Astrocyte (in vitro differentiated cells and primary cell): ENCODE measurements at regions not wholly inside any gene's neighbourhood (a gene's known extent, or its start where the extent isn't known, plus 50 kb on each side); places are given as distances from the start of the nearest gene placed in this dataset.

Source experiments
- DNase-seq: peaks from one replicate; pipeline ENCODE4 v3.0.0-alpha.2; 2010; ENCODE audit warnings: low read depth
- FAIRE-seq: peaks from 2 replicates; lab custom pipeline; 2011; peaks lifted over from hg19 to GRCh38; lab: Jason Lieb, UNC
- H2AFZ ChIP-seq: 2 replicates; pipeline ENCODE4 v1.6.0; 2012; ENCODE audit warnings: low read depth, low read length, inconsistent platforms
- H3K27ac ChIP-seq: 2 replicates; pipeline ENCODE4 v1.5.1; 2011; ENCODE audit warnings: low read depth, low read length, inconsistent platforms
- H3K27me3 ChIP-seq: 2 replicates; pipeline ENCODE4 v1.6.0; 2011; ENCODE audit warnings: low read length, inconsistent platforms; ENCODE audit not compliant: insufficient read depth
- H3K36me3 ChIP-seq: 2 replicates; pipeline ENCODE4 v1.5.1; 2011; ENCODE audit warnings: low read length, inconsistent platforms; ENCODE audit not compliant: insufficient read depth
- H3K4me1 ChIP-seq: 2 replicates; pipeline ENCODE4 v1.5.1; 2011; ENCODE audit warnings: low read length, inconsistent platforms; ENCODE audit not compliant: insufficient read depth
- H3K4me2 ChIP-seq: 2 replicates; pipeline ENCODE4 v1.6.0; 2012; ENCODE audit warnings: low read length, inconsistent platforms
- H3K4me3 ChIP-seq: 2 replicates; pipeline ENCODE4 v1.5.1; 2011; ENCODE audit warnings: low read depth, mild to moderate bottlenecking, low read length, inconsistent platforms; ENCODE audit not compliant: insufficient read depth
- H3K79me2 ChIP-seq: 2 replicates; pipeline ENCODE4 v1.6.0; 2012; ENCODE audit warnings: mild to moderate bottlenecking, low read length, inconsistent platforms; ENCODE audit not compliant: insufficient read depth
- H3K9ac ChIP-seq: 2 replicates; pipeline ENCODE4 v1.6.0; 2012; ENCODE audit warnings: mild to moderate bottlenecking, low read length, inconsistent platforms
- H3K9me3 ChIP-seq: 2 replicates; pipeline ENCODE4 v1.5.1; 2012; ENCODE audit warnings: low read depth, mild to moderate bottlenecking, low read length, inconsistent platforms; ENCODE audit not compliant: insufficient read depth
- H4K20me1 ChIP-seq: 2 replicates; pipeline ENCODE4 v1.6.0; 2012; ENCODE audit warnings: low read length, inconsistent platforms; ENCODE audit not compliant: insufficient read depth
- H3K27ac Mint-ChIP-seq: one replicate; pipeline ENCODE4 v1.8.0; 2021; ENCODE audit warnings: mild to moderate bottlenecking, mixed read lengths; ENCODE audit not compliant: unreplicated experiment
- H3K27me3 Mint-ChIP-seq: one replicate; pipeline ENCODE4 v1.8.0; 2021; ENCODE audit warnings: low read depth, mixed read lengths; ENCODE audit not compliant: unreplicated experiment
- H3K36me3 Mint-ChIP-seq: one replicate; pipeline ENCODE4 v1.8.0; 2021; ENCODE audit warnings: low read depth, mixed read lengths; ENCODE audit not compliant: unreplicated experiment
- H3K4me1 Mint-ChIP-seq: one replicate; pipeline ENCODE4 v1.8.0; 2021; ENCODE audit warnings: low read depth, mixed read lengths; ENCODE audit not compliant: unreplicated experiment
- H3K4me3 Mint-ChIP-seq: one replicate; pipeline ENCODE4 v1.8.0; 2021; ENCODE audit warnings: mild to moderate bottlenecking, moderate library complexity, mixed read lengths; ENCODE audit not compliant: unreplicated experiment
- H3K9me3 Mint-ChIP-seq: one replicate; pipeline ENCODE4 v1.8.0; 2021; ENCODE audit warnings: mild to moderate bottlenecking, mixed read lengths; ENCODE audit not compliant: unreplicated experiment
- EZH2 ChIP-seq: IDR thresholded peaks from 2 replicates; pipeline ENCODE4 v1.6.1; 2012; ENCODE audit warnings: mild to moderate bottlenecking, low read length, inconsistent platforms; ENCODE audit not compliant: insufficient read depth
- TF ChIP-seq, protein P1 (sequence below): IDR thresholded peaks from 2 replicates; pipeline ENCODE4 v1.5.1; 2011; ENCODE audit warnings: low read depth, mild to moderate bottlenecking, inconsistent platforms, low read length, moderate library complexity; ENCODE audit not compliant: insufficient read depth

DNA sequence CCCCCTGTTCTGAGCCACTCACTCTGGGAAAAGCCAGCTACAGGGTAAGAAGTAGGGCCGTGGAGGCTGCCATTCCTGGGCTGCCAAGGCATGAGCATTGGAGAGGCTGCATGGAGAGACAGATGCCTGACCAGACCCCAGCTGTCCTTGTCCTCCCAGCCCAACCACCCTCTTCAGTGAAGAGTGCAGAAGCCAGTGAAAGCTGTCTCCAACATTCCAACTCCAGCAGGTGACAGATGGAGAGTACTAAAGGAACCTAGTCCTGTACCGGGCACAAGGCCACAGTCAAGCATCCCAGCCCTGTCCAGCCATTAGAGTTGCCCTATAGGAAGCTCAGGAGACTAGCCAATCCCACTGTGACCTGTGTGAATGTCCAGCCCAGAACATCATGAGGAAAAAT lies 165.1 kb downstream of the DIRAS2 start:
- Mint-ChIP-seq H3K27me3 (peaks cover 2% of the 10 kb centered on the region), H3K36me3 (no peaks in the 10 kb centered on the region), H3K27ac (no peak overlapping the region), H3K4me3 (no peak overlapping the region), H3K9me3 (peaks cover 2% of the 10 kb centered on the region), H3K4me1 (no peaks in the 10 kb centered on the region)
- no peak overlapping the region for H3K4me3 ChIP-seq
- TF ChIP-seq, protein P1, sequence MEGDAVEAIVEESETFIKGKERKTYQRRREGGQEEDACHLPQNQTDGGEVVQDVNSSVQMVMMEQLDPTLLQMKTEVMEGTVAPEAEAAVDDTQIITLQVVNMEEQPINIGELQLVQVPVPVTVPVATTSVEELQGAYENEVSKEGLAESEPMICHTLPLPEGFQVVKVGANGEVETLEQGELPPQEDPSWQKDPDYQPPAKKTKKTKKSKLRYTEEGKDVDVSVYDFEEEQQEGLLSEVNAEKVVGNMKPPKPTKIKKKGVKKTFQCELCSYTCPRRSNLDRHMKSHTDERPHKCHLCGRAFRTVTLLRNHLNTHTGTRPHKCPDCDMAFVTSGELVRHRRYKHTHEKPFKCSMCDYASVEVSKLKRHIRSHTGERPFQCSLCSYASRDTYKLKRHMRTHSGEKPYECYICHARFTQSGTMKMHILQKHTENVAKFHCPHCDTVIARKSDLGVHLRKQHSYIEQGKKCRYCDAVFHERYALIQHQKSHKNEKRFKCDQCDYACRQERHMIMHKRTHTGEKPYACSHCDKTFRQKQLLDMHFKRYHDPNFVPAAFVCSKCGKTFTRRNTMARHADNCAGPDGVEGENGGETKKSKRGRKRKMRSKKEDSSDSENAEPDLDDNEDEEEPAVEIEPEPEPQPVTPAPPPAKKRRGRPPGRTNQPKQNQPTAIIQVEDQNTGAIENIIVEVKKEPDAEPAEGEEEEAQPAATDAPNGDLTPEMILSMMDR, result no peak
- TF ChIP-seq EZH2, result no peak
- no peak overlapping the region for H3K9ac ChIP-seq
- FAIRE-seq, result no peak
- no peak overlapping the region for H2AFZ ChIP-seq
- no peak overlapping the region for H3K4me2 ChIP-seq
- H3K4me1 ChIP-seq, result no peaks in the 10 kb centered on the region
- no peaks in the 10 kb centered on the region for H3K27me3 ChIP-seq
- no peak for DNase-seq
- H3K36me3 ChIP-seq, result no peaks in the 10 kb centered on the region
- no peaks in the 10 kb centered on the region for H3K79me2 ChIP-seq
- H3K9me3 ChIP-seq, result no peaks in the 10 kb centered on the region
- no peak overlapping the region for H3K27ac ChIP-seq
- no peaks in the 10 kb centered on the region for H4K20me1 ChIP-seq

DNA sequence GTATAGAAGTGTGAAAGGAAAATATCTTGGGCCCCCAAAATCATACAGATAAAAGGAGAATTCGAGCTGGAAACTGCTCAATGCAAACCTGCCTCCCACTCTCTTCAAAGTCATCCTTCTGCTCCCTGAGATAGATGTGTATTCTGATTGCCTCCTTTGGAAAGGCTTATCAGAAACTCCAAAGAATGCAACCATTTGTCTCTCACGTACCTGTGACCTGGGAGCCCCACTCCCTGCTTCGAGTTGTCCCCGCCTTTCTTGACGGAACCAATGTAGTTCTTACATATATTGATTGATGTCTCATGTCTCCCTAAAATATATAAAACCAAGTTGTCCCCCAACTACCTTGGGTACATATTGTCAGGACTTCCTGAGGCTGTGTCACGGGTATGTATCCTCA lies 163.8 kb downstream of the DIRAS2 start:
- no peaks in the 10 kb centered on the region for H4K20me1 ChIP-seq
- H3K4me1 Mint-ChIP-seq, result no peaks in the 10 kb centered on the region
- no peaks in the 10 kb centered on the region for H3K27me3 ChIP-seq
- no peak overlapping the region for H3K4me3 Mint-ChIP-seq
- H3K9me3 Mint-ChIP-seq, result peaks cover 2% of the 10 kb centered on the region
- no peak for DNase-seq
- no peaks in the 10 kb centered on the region for H3K9me3 ChIP-seq
- H3K27me3 Mint-ChIP-seq, result peaks cover 2% of the 10 kb centered on the region
- H3K9ac ChIP-seq, result no peak overlapping the region
- H3K27ac Mint-ChIP-seq, result no peak overlapping the region
- no peak overlapping the region for H3K4me2 ChIP-seq
- no peaks in the 10 kb centered on the region for H3K36me3 Mint-ChIP-seq
- no peaks in the 10 kb centered on the region for H3K4me1 ChIP-seq
- H3K79me2 ChIP-seq, result no peaks in the 10 kb centered on the region
- TF ChIP-seq EZH2, result no peak
- TF ChIP-seq, protein P1, result no peak
- no peak overlapping the region for H3K27ac ChIP-seq
- no peaks in the 10 kb centered on the region for H3K36me3 ChIP-seq
- no peak overlapping the region for H2AFZ ChIP-seq
- FAIRE-seq, result no peak
- H3K4me3 ChIP-seq, result no peak overlapping the region

DNA sequence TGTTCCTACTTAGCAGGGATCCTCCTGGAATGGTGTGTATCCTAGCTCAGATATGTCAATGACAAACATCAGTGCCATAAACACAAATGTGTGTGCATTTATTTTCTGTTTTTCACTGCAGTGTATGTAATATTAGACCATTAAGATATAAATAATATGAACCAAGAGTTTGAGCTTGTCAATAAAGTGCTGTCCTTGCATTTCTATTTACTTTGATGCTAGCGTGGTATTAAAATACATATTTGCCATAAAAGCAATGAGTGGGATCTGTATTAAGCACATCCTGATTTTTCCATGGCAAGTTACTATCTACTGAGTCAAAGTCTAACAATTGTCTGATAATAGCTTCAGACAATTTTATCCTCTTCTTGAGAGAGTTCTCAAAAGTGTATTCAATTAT lies 157.6 kb downstream of the DIRAS2 start:
- Histone ChIP-seq H3K4me3 (no peak overlapping the region), H3K4me1 (no peaks in the 10 kb centered on the region), H3K79me2 (no peaks in the 10 kb centered on the region), H3K27ac (no peak overlapping the region), H3K36me3 (no peaks in the 10 kb centered on the region), H3K9me3 (no peaks in the 10 kb centered on the region), H3K9ac (no peak overlapping the region), H4K20me1 (no peaks in the 10 kb centered on the region), H2AFZ (no peak overlapping the region), H3K4me2 (no peak overlapping the region), H3K27me3 (no peaks in the 10 kb centered on the region)
- Mint-ChIP-seq H3K4me3 (no peak overlapping the region), H3K4me1 (no peaks in the 10 kb centered on the region), H3K36me3 (no peaks in the 10 kb centered on the region), H3K9me3 (peaks cover 7% of the 10 kb centered on the region), H3K27me3 (peaks cover 7% of the 10 kb centered on the region), H3K27ac (no peak overlapping the region)
- TF ChIP-seq, protein P1, result no peak
- TF ChIP-seq EZH2, result no peak
- FAIRE-seq, result no peak
- DNase-seq, result no peak
